Mucosa of descending colon (tissue), 3 donors: ENCODE measurements at regions not wholly inside any gene's neighbourhood (a gene's known extent, or its start where the extent isn't known, plus 50 kb on each side); places are given as distances from the start of the nearest gene placed in this dataset.

Source experiments
- ATAC-seq: fragments of 200-7000 bp; cut with Tn5 transposase; one replicate; pipeline ENCODE4 v1.9.1; 2020; ENCODE audit warnings: mild to moderate bottlenecking, moderate library complexity
- DNase-seq, 3 donors: peaks; one replicate each; pipeline ENCODE4 v3.0.0-alpha.2; 2020
- H3K36me3 ChIP-seq: fragments of 200-600 bp; one replicate; pipeline ENCODE4 v1.8.0; 2021; ENCODE audit warnings: low read depth, mild to moderate bottlenecking
- H3K4me1 ChIP-seq: fragments of 200-600 bp; one replicate; pipeline ENCODE4 v1.8.0; 2021; ENCODE audit warnings: low read depth, mild to moderate bottlenecking
- H3K4me3 ChIP-seq: fragments of 200-600 bp; one replicate; pipeline ENCODE4 v1.8.0; 2021; ENCODE audit warnings: mild to moderate bottlenecking
- H3K9me3 ChIP-seq: fragments of 200-600 bp; one replicate; pipeline ENCODE4 v1.8.0; 2021; ENCODE audit warnings: mild to moderate bottlenecking
- CTCF ChIP-seq: fragments of 200-600 bp; IDR thresholded peaks from one replicate; pipeline ENCODE4 v1.8.0; 2022; ENCODE audit warnings: antibody characterized with exemption, mild to moderate bottlenecking
- intact Hi-C, 2 donors: fragments of 100-400 bp; cut with DNase I in 1 of 2; cut with micrococcal nuclease in 1 of 2; formaldehyde crosslinking; loops; one replicate each; pipeline versions ENCODE4 v1.11.0 to v1.11.1; 2022; cut with DNase I, micrococcal nuclease
- donor health status: DM: no; HTN: no; CAD: no; lungs with moderate emphysema.
- donor health status: DM: no; HTN: no; CAD: no.
- donor health status: DM: no; HTN: yes; CAD: no.

- H3K4me3 ChIP-seq = no peak overlapping the region
- no peaks in the 10 kb centered on the region for H3K9me3 ChIP-seq
- TF ChIP-seq CTCF = no peak
- H3K4me1 ChIP-seq = no peaks in the 10 kb centered on the region
- H3K36me3 ChIP-seq = no peaks in the 10 kb centered on the region
- intact Hi-C loops = no loop called here
- no peak for ATAC-seq
- DNase-seq = no peak
Measured at GRCh38 chr13:106756446-106756845, 188.5 kb upstream of the ARGLU1 start.

DNA sequence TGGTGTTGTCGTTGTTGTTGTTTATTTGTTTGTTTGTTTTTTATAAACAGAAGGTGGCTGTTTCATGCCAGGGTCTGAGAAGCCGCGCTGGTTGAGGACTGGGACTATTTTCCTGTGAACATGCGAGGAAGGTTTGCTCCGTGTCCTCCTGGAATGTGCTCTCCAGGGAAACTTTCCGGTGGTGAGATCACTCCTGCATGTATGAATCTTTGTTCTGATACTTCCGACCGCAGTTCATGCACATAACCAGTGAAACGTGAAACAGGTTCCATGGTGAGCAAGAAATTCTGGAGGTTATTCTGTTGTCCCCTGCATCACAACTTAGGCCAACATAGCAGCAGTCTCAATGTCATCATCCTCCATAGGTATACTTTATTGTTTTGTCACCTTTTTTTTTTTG lies 187.6 kb upstream of the ARGLU1 start:
- Histone ChIP-seq H3K36me3 (no peaks in the 10 kb centered on the region), H3K4me1 (no peaks in the 10 kb centered on the region), H3K9me3 (no peaks in the 10 kb centered on the region), H3K4me3 (no peak overlapping the region)
- TF ChIP-seq CTCF = no peak
- intact Hi-C loops = no loop called here
- ATAC-seq (no peak), DNase-seq (no peak)

GRCh38 chr13:106753251-106753650 lies 185.3 kb upstream of the ARGLU1 start:
- no peak for TF ChIP-seq CTCF
- H3K9me3 ChIP-seq = no peaks in the 10 kb centered on the region
- no peaks in the 10 kb centered on the region for H3K36me3 ChIP-seq
- ATAC-seq = no peak
- DNase-seq = peak in 1 of 3 donors; percentile 7
- intact Hi-C loops = no loop called here
- H3K4me1 ChIP-seq = no peaks in the 10 kb centered on the region
- H3K4me3 ChIP-seq = no peak overlapping the region

DNA sequence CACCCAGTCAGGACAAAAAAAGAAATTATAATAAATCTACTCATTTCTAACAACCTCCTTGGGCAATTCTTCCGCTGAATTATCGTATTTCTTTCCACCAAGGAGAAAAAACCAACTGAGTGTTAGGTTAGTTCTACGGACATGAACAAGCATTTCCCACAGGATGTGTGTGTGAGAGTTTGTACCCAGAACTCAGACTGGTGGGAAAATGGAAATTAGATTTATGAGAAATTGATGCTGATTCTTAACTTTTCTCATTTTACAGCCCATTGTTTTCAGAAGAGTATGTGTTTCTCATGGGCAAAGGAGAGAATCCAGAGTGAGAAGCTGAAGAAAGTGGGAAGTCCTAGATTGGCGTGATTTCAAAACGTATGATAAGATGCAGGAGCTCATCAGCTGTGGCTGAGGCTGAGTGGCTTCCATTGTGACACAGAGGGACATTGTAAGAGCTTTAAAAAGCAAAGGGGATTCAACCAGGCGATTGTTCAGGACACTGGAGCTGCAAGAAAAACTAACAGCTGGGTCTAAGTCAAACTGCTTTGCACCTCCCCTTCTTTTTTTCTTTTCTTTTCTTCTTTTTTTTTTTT lies 184.7 kb upstream of the ARGLU1 start:
- ATAC-seq = no peak
- no peak for DNase-seq
- no peak overlapping the region for H3K4me3 ChIP-seq
- H3K36me3 ChIP-seq = no peaks in the 10 kb centered on the region
- no peaks in the 10 kb centered on the region for H3K4me1 ChIP-seq
- no peaks in the 10 kb centered on the region for H3K9me3 ChIP-seq
- no peak for TF ChIP-seq CTCF
- intact Hi-C loops = no loop called here

- Histone ChIP-seq H3K4me3 (no peak overlapping the region), H3K9me3 (no peaks in the 10 kb centered on the region), H3K4me1 (no peaks in the 10 kb centered on the region), H3K36me3 (no peaks in the 10 kb centered on the region)
- ATAC-seq = no peak
- intact Hi-C loops = no loop called here
- TF ChIP-seq CTCF = no peak
- DNase-seq = no peak
Measured at GRCh38 chr13:106748785-106749184, 180.8 kb upstream of the ARGLU1 start.

DNA sequence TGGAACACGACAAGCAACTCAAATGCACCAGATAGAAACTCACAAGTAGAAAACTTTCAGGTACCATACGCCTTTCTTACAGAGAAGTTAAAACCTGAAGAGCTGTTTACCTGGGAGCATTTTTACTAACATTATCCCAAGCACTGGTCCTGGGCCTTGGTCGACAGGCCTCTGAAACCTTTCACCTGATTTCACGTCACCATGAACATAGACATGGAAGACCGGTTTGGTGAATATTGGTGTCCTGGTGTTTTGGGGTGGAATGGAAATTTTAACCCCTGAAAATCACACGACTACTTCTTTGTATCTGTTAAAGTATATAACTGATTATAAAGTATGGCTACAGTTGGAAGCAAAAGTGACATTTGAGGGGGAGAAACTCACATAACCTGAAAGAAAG lies 176.6 kb upstream of the ARGLU1 start:
- no peaks in the 10 kb centered on the region for H3K36me3 ChIP-seq
- intact Hi-C loops = no loop called here
- ATAC-seq = no peak

More for the DNA sequence above, 176.6 kb upstream of the ARGLU1 start:
- H3K9me3 ChIP-seq = no peaks in the 10 kb centered on the region
- no peak for TF ChIP-seq CTCF
- H3K4me1 ChIP-seq = no peaks in the 10 kb centered on the region
- DNase-seq = no peak
- H3K4me3 ChIP-seq = no peak overlapping the region
